Hepatocyte (in vitro differentiated cells): ENCODE measurements at regions not wholly inside any gene's neighbourhood (a gene's known extent, or its start where the extent isn't known, plus 50 kb on each side); places are given as distances from the start of the nearest gene placed in this dataset.
A peak's percentile ranks its signal among the peaks of the same experiment; 100 is the strongest.

ENCODE experiments used
- DNase-seq: peaks from one replicate; pipeline ENCODE4 v3.0.0-alpha.2; 2016; ENCODE audit warnings: low spot score
- H2AFZ ChIP-seq: fragments of 200-600 bp; sonication (generic); 2 replicates; pipeline ENCODE4 v1.6.0; 2016; ENCODE audit warnings: antibody characterized with exemption, mild to moderate bottlenecking
- H3K27ac ChIP-seq: fragments of 200-600 bp; sonication (generic); 2 replicates; pipeline ENCODE4 v1.5.1; 2016; ENCODE audit warnings: mild to moderate bottlenecking
- H3K27me3 ChIP-seq: fragments of 200-600 bp; sonication (generic); 2 replicates; pipeline ENCODE4 v1.6.1; 2016
- H3K36me3 ChIP-seq: fragments of 200-600 bp; sonication (generic); replicated peaks from 2 replicates; pipeline ENCODE4 v1.5.1; 2016; ENCODE audit warnings: low read depth; ENCODE audit not compliant: insufficient read depth
- H3K4me1 ChIP-seq: fragments of 200-600 bp; sonication (generic); 2 replicates; pipeline ENCODE4 v1.5.1; 2016; ENCODE audit warnings: mild to moderate bottlenecking, moderate library complexity; ENCODE audit not compliant: insufficient read depth
- H3K4me2 ChIP-seq: fragments of 200-600 bp; sonication (generic); 2 replicates; pipeline ENCODE4 v1.6.0; 2016
- H3K4me3 ChIP-seq: fragments of 200-600 bp; sonication (generic); 2 replicates; pipeline ENCODE4 v1.5.1; 2016; ENCODE audit warnings: mild to moderate bottlenecking
- H3K79me2 ChIP-seq: fragments of 200-600 bp; sonication (generic); 2 replicates; pipeline ENCODE4 v1.6.0; 2017; ENCODE audit warnings: mild to moderate bottlenecking
- H3K9me2 ChIP-seq: fragments of 200-600 bp; sonication (generic); replicated peaks from 2 replicates; pipeline ENCODE4 v1.6.0; 2017; ENCODE audit warnings: mild to moderate bottlenecking; ENCODE audit not compliant: insufficient read depth
- H3K9me3 ChIP-seq: fragments of 200-600 bp; sonication (generic); 2 replicates; pipeline ENCODE4 v1.5.1; 2016; ENCODE audit warnings: low read depth, mild to moderate bottlenecking
- H4K20me1 ChIP-seq: fragments of 200-600 bp; sonication (generic); 2 replicates; pipeline ENCODE4 v1.6.0; 2016; ENCODE audit warnings: mild to moderate bottlenecking; ENCODE audit not compliant: insufficient read depth, poor library complexity, severe bottlenecking
- CTCF ChIP-seq: fragments of 200-600 bp; sonication (generic); IDR thresholded peaks from 2 replicates; pipeline ENCODE4 v1.5.1; 2016; ENCODE audit warnings: antibody characterized with exemption, mild to moderate bottlenecking; ENCODE audit not compliant: poor library complexity
- EZH2 ChIP-seq: fragments of 200-600 bp; sonication (generic); IDR thresholded peaks from 2 replicates; pipeline ENCODE4 v1.6.1; 2016; ENCODE audit warnings: antibody characterized with exemption, mild to moderate bottlenecking, borderline replicate concordance
- EZH2phosphoT487 ChIP-seq: fragments of 200-600 bp; sonication (generic); IDR thresholded peaks from one replicate; pipeline ENCODE4 v1.6.1; 2018; ENCODE audit warnings: antibody characterized with exemption, mild to moderate bottlenecking, low read depth, moderate library complexity; ENCODE audit not compliant: unreplicated experiment, severe bottlenecking
- WGBS: methylation state at CpG from one replicate; pipeline ENCODE4 v1.1.6; 2016; ENCODE audit warnings: low lambda C conversion rate; ENCODE audit errors: missing lambda C conversion rate; 5-methylcytosine and 5-hydroxymethylcytosine counted together

- Histone ChIP-seq H3K79me2 (no peaks in the 10 kb centered on the region), H3K27me3 (no peaks in the 10 kb centered on the region), H3K4me2 (no peak overlapping the region), H3K27ac (no peak overlapping the region), H3K4me3 (no peak overlapping the region), H3K9me2 (no peaks in the 10 kb centered on the region), H3K9me3 (no peaks in the 10 kb centered on the region), H4K20me1 (no peaks in the 10 kb centered on the region), H3K4me1 (no peaks in the 10 kb centered on the region), H2AFZ (no peak overlapping the region), H3K36me3 (no peaks in the 10 kb centered on the region)
- DNase-seq, result no peak
- TF ChIP-seq CTCF (no peak), EZH2 (no peak), EZH2phosphoT487 (no peak)
- WGBS, result 77% methylated on average over 3 of the region's 3 CpGs
These were observed 64.0 kb upstream of the KCNN2 start for GRCh38 chr5:114297915-114298314.

- Histone ChIP-seq H3K27me3 (no peaks in the 10 kb centered on the region), H4K20me1 (no peaks in the 10 kb centered on the region), H3K4me3 (no peak overlapping the region), H3K4me2 (no peak overlapping the region), H3K4me1 (no peaks in the 10 kb centered on the region), H3K27ac (no peak overlapping the region), H3K36me3 (no peaks in the 10 kb centered on the region), H3K9me3 (no peaks in the 10 kb centered on the region), H3K9me2 (no peaks in the 10 kb centered on the region), H2AFZ (no peak overlapping the region), H3K79me2 (no peaks in the 10 kb centered on the region)
- 82% methylated on average over 1 of the region's 1 CpG for WGBS
- DNase-seq, result peak; percentile 53
- no peak for TF ChIP-seq EZH2phosphoT487
- no peak for TF ChIP-seq EZH2
- TF ChIP-seq CTCF, result peak; percentile 67
These were observed 56.3 kb upstream of the KCNN2 start for GRCh38 chr5:114305402-114306207.

GRCh38 chr5:114308017-114308416 lies 53.9 kb upstream of the KCNN2 start:
- Histone ChIP-seq H3K9me3 (no peaks in the 10 kb centered on the region), H4K20me1 (no peaks in the 10 kb centered on the region), H3K4me1 (no peaks in the 10 kb centered on the region), H2AFZ (no peak overlapping the region), H3K4me2 (no peak overlapping the region), H3K27ac (no peak overlapping the region), H3K9me2 (no peaks in the 10 kb centered on the region), H3K27me3 (no peaks in the 10 kb centered on the region), H3K79me2 (no peaks in the 10 kb centered on the region), H3K4me3 (no peak overlapping the region), H3K36me3 (no peaks in the 10 kb centered on the region)
- DNase-seq, result no peak
- TF ChIP-seq EZH2phosphoT487 (no peak), EZH2 (no peak), CTCF (no peak)
- 64% methylated on average over 1 of the region's 1 CpG for WGBS
